ENCODE measurements at regions not wholly inside any gene's neighbourhood (a gene's known extent, or its start where the extent isn't known, plus 50 kb on each side); places are given as distances from the start of the nearest gene placed in this dataset.

DNA sequence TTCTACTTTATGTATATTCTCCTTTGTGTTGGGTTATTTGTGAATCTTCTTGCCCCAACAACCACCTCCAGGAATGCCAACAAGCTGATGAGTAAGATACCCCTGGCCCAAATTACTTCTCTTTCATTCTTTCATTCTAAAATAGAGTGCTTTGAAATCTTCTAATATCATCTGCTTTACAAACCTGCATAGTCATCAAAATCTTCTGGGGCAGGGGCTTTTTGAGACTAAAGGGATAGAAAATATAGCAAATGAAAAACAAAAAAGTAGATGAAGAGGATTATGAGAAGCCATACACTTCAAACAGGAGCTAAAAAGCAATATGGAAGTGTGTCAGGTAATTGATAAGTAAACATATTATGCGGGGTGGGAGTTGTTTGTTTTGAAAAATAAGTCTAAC lies 150.7 kb upstream of the SOX4 start:
- no peak for TF ChIP-seq POLR2A (IDR thresholded peaks at IDR 0.05; ENCODE audit: extremely low read depth, insufficient read length)
- TF ChIP-seq CTCF (IDR thresholded peaks at IDR 0.05; ENCODE audit: low read depth, low read length): no peak
- TF ChIP-seq MAX (IDR thresholded peaks at IDR 0.05; ENCODE audit: low read depth, low read length): no peak
- no peak for TF ChIP-seq MYC (IDR thresholded peaks at IDR 0.05; ENCODE audit: low read depth, low read length)
